ENCODE measurements at regions not wholly inside any gene's neighbourhood (a gene's known extent, or its start where the extent isn't known, plus 50 kb on each side); places are given as distances from the start of the nearest gene placed in this dataset.

DNA sequence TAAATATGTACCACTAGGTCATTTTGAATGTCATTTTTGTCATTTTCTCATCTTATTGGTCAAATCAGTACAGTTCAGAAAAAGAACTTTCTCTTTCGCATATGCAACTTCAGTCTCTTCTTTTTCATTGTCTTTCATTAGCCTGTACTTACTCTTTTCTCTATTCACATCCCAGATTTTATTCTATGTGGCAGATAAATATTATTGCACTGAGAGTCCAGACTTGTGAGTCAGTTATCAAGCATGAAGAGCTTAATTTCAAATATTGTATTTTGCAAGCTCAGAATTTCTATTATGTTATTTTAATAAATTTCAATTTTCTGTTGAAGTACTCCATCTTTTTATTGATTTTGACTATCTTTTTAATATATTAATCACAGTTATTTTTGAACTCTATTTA lies 105.2 kb upstream of the PALMD start:
- in situ Hi-C loops (cut with HindIII; ENCODE audit: extremely low pct_ligation_motif_present, low pct_unique_long_range_greater_than_20kb) = no loop called here
- Histone ChIP-seq H4K20me1 (ENCODE audit: insufficient read depth, low read length) (no peaks in the 10 kb centered on the region), H3K4me1 (ENCODE audit: insufficient read depth, low read length) (peaks cover 30% of the 10 kb centered on the region), H3K27me3 (ENCODE audit: control insufficient read depth in 1 of 2, insufficient read depth in 2 of 2, low read length in 2 of 2) (no peaks in the 10 kb centered on the region), H3K27ac (ENCODE audit: extremely low read length, insufficient read depth, low read length) (no peak overlapping the region), H3K9me3 (ENCODE audit: low read length) (no peaks in the 10 kb centered on the region), H3K79me2 (ENCODE audit: insufficient read depth, low read length) (no peaks in the 10 kb centered on the region), H3K4me2 (ENCODE audit: low read depth, low read length) (no peak overlapping the region), H3K4me3 (replicated peaks in 1 of 3; ENCODE audit: insufficient read depth in 1 of 3, low read depth in 2 of 3, low read length in 3 of 3) (no peak overlapping the region), H2AFZ (ENCODE audit: low read length) (no peak overlapping the region), H3K36me3 (replicated peaks in 1 of 2; ENCODE audit: control insufficient read depth in 1 of 2, insufficient read depth in 2 of 2, low read length in 2 of 2) (no peaks in the 10 kb centered on the region), H3K9ac (ENCODE audit: insufficient read depth, low read depth, low read length) (no peak overlapping the region)
- DNase-seq (ENCODE audit: low spot score) (no peak), FAIRE-seq (no peak), ATAC-seq (no peak)
- intact Hi-C loops (cut with micrococcal nuclease; ENCODE audit: unreplicated experiment) = no loop called here
- POLR2A ChIA-PET = no interaction called here
- CTCF ChIA-PET (ENCODE audit: low intra/inter-chr PET ratio, low total read pairs) = no interaction called here
- WGBS (ENCODE audit: low lambda C conversion rate) = 97% methylated on average over 1 of the region's 1 CpG
- no TSS peak for BruUV-seq (replicated peaks)
- TF ChIP-seq HES4 (CRISPR knock-in tag; IDR thresholded peaks at IDR 0.05; ENCODE audit: borderline replicate concordance) (no peak), ZFP82 (CRISPR knock-in tag; IDR thresholded peaks at IDR 0.05; ENCODE audit: borderline replicate concordance) (no peak), CBX5 (CRISPR knock-in tag; IDR thresholded peaks at IDR 0.05; ENCODE audit: borderline replicate concordance) (no peak), MXD4 (CRISPR knock-in tag; IDR thresholded peaks at IDR 0.05) (no peak), PCBP2 (optimal IDR thresholded peaks at IDR 0.05; ENCODE audit: low read depth, low read length, poor library complexity, severe bottlenecking) (no peak), ZNF562 (CRISPR knock-in tag; IDR thresholded peaks at IDR 0.05; ENCODE audit: borderline replicate concordance) (no peak)
- TF ChIP-seq, protein P1, sequence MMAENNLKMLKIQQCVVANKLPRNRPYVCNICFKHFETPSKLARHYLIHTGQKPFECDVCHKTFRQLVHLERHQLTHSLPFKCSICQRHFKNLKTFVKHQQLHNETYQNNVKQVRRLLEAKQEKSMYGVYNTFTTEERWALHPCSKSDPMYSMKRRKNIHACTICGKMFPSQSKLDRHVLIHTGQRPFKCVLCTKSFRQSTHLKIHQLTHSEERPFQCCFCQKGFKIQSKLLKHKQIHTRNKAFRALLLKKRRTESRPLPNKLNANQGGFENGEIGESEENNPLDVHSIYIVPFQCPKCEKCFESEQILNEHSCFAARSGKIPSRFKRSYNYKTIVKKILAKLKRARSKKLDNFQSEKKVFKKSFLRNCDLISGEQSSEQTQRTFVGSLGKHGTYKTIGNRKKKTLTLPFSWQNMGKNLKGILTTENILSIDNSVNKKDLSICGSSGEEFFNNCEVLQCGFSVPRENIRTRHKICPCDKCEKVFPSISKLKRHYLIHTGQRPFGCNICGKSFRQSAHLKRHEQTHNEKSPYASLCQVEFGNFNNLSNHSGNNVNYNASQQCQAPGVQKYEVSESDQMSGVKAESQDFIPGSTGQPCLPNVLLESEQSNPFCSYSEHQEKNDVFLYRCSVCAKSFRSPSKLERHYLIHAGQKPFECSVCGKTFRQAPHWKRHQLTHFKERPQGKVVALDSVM (CRISPR knock-in tag; IDR thresholded peaks at IDR 0.05) = no peak
- TF ChIP-seq, protein P2, sequence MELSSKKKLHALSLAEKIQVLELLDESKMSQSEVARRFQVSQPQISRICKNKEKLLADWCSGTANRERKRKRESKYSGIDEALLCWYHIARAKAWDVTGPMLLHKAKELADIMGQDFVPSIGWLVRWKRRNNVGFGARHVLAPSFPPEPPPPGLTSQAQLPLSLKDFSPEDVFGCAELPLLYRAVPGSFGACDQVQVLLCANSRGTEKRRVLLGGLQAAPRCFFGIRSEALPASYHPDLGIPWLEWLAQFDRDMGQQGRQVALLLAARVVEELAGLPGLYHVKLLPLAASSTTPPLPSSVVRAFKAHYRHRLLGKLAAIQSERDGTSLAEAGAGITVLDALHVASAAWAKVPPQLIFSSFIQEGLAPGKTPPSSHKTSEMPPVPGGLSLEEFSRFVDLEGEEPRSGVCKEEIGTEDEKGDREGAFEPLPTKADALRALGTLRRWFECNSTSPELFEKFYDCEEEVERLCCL (CRISPR knock-in tag; IDR thresholded peaks at IDR 0.05; ENCODE audit: borderline replicate concordance) = no peak
